H1 (cell line): ENCODE measurements at regions not wholly inside any gene's neighbourhood (a gene's known extent, or its start where the extent isn't known, plus 50 kb on each side); places are given as distances from the start of the nearest gene placed in this dataset.

Experiments used
- E2F6 ChIP-seq: IDR thresholded peaks from 2 replicates; pipeline ENCODE4 v1.6.1; 2012; ENCODE audit warnings: inconsistent platforms
- PHF8 ChIP-seq: fragments of 200-600 bp; sonication (generic); conservative IDR thresholded peaks from 2 replicates; pipeline ENCODE4 v1.7.1; 2012; ENCODE audit warnings: low read depth, mild to moderate bottlenecking, inconsistent platforms, low read length, moderate library complexity
- POLR2AphosphoS5 ChIP-seq: IDR thresholded peaks from 2 replicates; pipeline ENCODE4 v1.6.1; 2011; ENCODE audit warnings: low read depth, low read length

- TF ChIP-seq E2F6 (no peak), PHF8 (no peak), POLR2AphosphoS5 (no peak)
Observed at GRCh38 chr13:37385956-37386670, 212.5 kb downstream of the POSTN start (continued).
